Endothelial cell of umbilical vein (primary cell): ENCODE measurements at regions not wholly inside any gene's neighbourhood (a gene's known extent, or its start where the extent isn't known, plus 50 kb on each side); places are given as distances from the start of the nearest gene placed in this dataset.

ENCODE experiments used
- BruUV-seq: library from RNA; stranded (reverse); fragments of 400-500 nt; replicated peaks from 2 replicates; lab custom pipeline; 2021; lab: Mats Ljungman, UMichigan
- CTCF ChIA-PET: fragments of 300-600, 350-600 bp; sonication (Branson Sonifier 250); formaldehyde crosslinking; loops from one replicate; lab custom pipeline; 2021; ENCODE audit warnings: antibody characterized with exemption, inconsistent platforms; lab: Charles Lee
- POLR2A ChIA-PET: fragments of 300-600, 350-600 bp; sonication (Branson Sonifier 250); formaldehyde crosslinking; loops from one replicate; lab custom pipeline; 2021; ENCODE audit warnings: antibody characterized with exemption, inconsistent platforms; lab: Charles Lee
- DNase-seq: peaks from one replicate; pipeline ENCODE4 v3.0.0-alpha.2; 2011; ENCODE audit warnings: low read depth, low spot score
- FAIRE-seq: peaks from 2 replicates; lab custom pipeline; 2011; peaks lifted over from hg19 to GRCh38; lab: Jason Lieb, UNC
- H2AFZ ChIP-seq: 2 replicates; pipeline ENCODE4 v1.6.0; 2012; ENCODE audit warnings: low read depth, low read length, control low read depth, inconsistent platforms
- H3K27ac ChIP-seq: 2 replicates; pipeline ENCODE4 v1.5.1; 2011; ENCODE audit warnings: low read depth, mild to moderate bottlenecking, control low read depth, low read length, moderate library complexity; ENCODE audit not compliant: insufficient read depth
- H3K27me3 ChIP-seq, 2 experiments: 2 replicates each; pipeline versions ENCODE4 v1.6.0 to v1.6.1; 2011; ENCODE audit warnings: low read length in 2 of 2, mixed read lengths in 1 of 2; ENCODE audit not compliant: control insufficient read depth in 2 of 2, insufficient read depth in 2 of 2
- H3K36me3 ChIP-seq, 2 experiments: 2 replicates in 1 of 2; 3 replicates in 1 of 2; pipeline ENCODE4 v1.5.1; 2011; ENCODE audit warnings: low read length in 2 of 2, mild to moderate bottlenecking in 1 of 2, moderate library complexity in 1 of 2; ENCODE audit not compliant: control insufficient read depth in 2 of 2, insufficient read depth in 2 of 2; ENCODE audit errors: extremely low read depth in 1 of 2
- H3K4me1 ChIP-seq: 3 replicates; pipeline ENCODE4 v1.5.1; 2011; ENCODE audit warnings: mild to moderate bottlenecking, low read length; ENCODE audit not compliant: control insufficient read depth, insufficient read depth; ENCODE audit errors: extremely low read depth
- H3K4me2 ChIP-seq: 2 replicates; pipeline ENCODE4 v1.6.1; 2011; ENCODE audit warnings: low read length, control low read depth, mixed read lengths; ENCODE audit not compliant: insufficient read depth
- H3K4me3 ChIP-seq, 3 experiments: fragments of 200-600 bp in 1 of 3; sonication (generic), shearing (Covaris generic) in 1 of 3; replicated peaks in 1 of 3; 2 replicates each; pipeline ENCODE4 v1.5.1; 2011 to 2016; ENCODE audit warnings: control low read depth in 3 of 3, low read length in 3 of 3, mild to moderate bottlenecking in 2 of 3, inconsistent platforms in 1 of 3, low read depth in 1 of 3, moderate library complexity in 1 of 3; ENCODE audit not compliant: insufficient read depth in 1 of 3
- H3K79me2 ChIP-seq: 2 replicates; pipeline ENCODE4 v1.6.0; 2012; ENCODE audit warnings: low read length, inconsistent platforms; ENCODE audit not compliant: control insufficient read depth, insufficient read depth
- H3K9ac ChIP-seq: replicated peaks from 2 replicates; pipeline ENCODE3; 2011; ENCODE audit warnings: low read length, control low read depth; ENCODE audit not compliant: insufficient read depth; ENCODE audit errors: extremely low read depth
- H3K9me1 ChIP-seq: replicated peaks from 3 replicates; pipeline ENCODE4 v1.6.0; 2011; ENCODE audit warnings: mild to moderate bottlenecking, low read length; ENCODE audit not compliant: control insufficient read depth, insufficient read depth; ENCODE audit errors: extremely low read depth
- H3K9me3 ChIP-seq: replicated peaks from 2 replicates; pipeline ENCODE4 v1.5.1; 2012; ENCODE audit warnings: low read length, inconsistent platforms; ENCODE audit not compliant: control insufficient read depth, insufficient read depth
- H4K20me1 ChIP-seq: replicated peaks from 2 replicates; pipeline ENCODE3; 2011; ENCODE audit warnings: mild to moderate bottlenecking, low read length; ENCODE audit not compliant: control insufficient read depth, insufficient read depth; ENCODE audit errors: extremely low read depth
- CTCF ChIP-seq, 2 donors: IDR thresholded peaks; 1 replicate in 1 of 2; 2 replicates in 1 of 2; pipeline ENCODE4 v1.5.1; 2011; ENCODE audit warnings: low read length in 2 of 2, mild to moderate bottlenecking in 2 of 2, moderate library complexity in 2 of 2, control low read depth in 1 of 2, inconsistent platforms in 1 of 2, low read depth in 1 of 2; ENCODE audit not compliant: insufficient read depth in 1 of 2; ENCODE audit errors: extremely low read depth in 1 of 2
- EZH2 ChIP-seq: IDR thresholded peaks from 2 replicates; pipeline ENCODE4 v1.6.1; 2012; ENCODE audit warnings: borderline replicate concordance, low read depth, mild to moderate bottlenecking, moderate library complexity, low read length, inconsistent platforms; ENCODE audit not compliant: severe bottlenecking
- FOS ChIP-seq: IDR thresholded peaks from 2 replicates; pipeline ENCODE4 v1.6.1; 2011; ENCODE audit warnings: mild to moderate bottlenecking, low read length, moderate library complexity, borderline replicate concordance; ENCODE audit not compliant: insufficient read depth
- GATA2 ChIP-seq: IDR thresholded peaks from 2 replicates; pipeline ENCODE4 v1.7.0; 2011; ENCODE audit warnings: low read depth, mild to moderate bottlenecking, moderate library complexity, mixed read lengths, low read length; ENCODE audit not compliant: insufficient read length, insufficient read depth
- JUN ChIP-seq: IDR thresholded peaks from 2 replicates; pipeline ENCODE4 v1.6.1; 2011; ENCODE audit warnings: borderline replicate concordance, low read depth; ENCODE audit not compliant: insufficient read length, insufficient read depth
- MAX ChIP-seq: IDR thresholded peaks from 2 replicates; pipeline ENCODE4 v1.6.1; 2011; ENCODE audit not compliant: insufficient read depth, insufficient read length
- MYC ChIP-seq: IDR thresholded peaks from one replicate; pipeline ENCODE4 v1.6.1; 2011; ENCODE audit warnings: mild to moderate bottlenecking, low read depth, low read length
- POLR2A ChIP-seq: IDR thresholded peaks from 2 replicates; pipeline ENCODE4 v1.6.1; 2012; ENCODE audit warnings: low read depth, mild to moderate bottlenecking, control low read depth, low read length
- dilution Hi-C: fragments of 300-500 bp; cut with MboI; formaldehyde crosslinking; loops from one replicate; pipeline ENCODE4 v1.15.0; 2019; ENCODE audit warnings: low sequenced_read_pairs; ENCODE audit not compliant: extremely low pct_ligation_motif_present
- intact Hi-C: fragments of 100-400 bp; cut with micrococcal nuclease; formaldehyde crosslinking; loops from one replicate; pipeline ENCODE4 v1.10.0; 2022

- Histone ChIP-seq H3K36me3 (no peaks in the 10 kb centered on the region), H3K4me2 (no peak overlapping the region), H3K9me3 (no peaks in the 10 kb centered on the region), H3K79me2 (no peaks in the 10 kb centered on the region), H4K20me1 (no peaks in the 10 kb centered on the region), H3K4me1 (no peaks in the 10 kb centered on the region), H2AFZ (no peak overlapping the region), H3K9ac (no peak overlapping the region), H3K27ac (no peak overlapping the region), H3K27me3 (no peaks in the 10 kb centered on the region), H3K4me3 (no peak overlapping the region), H3K9me1 (no peaks in the 10 kb centered on the region)
- dilution Hi-C loops (no loop called here), intact Hi-C loops (no loop called here)
- POLR2A ChIA-PET: no interaction called here
- no peak for DNase-seq
- BruUV-seq: no TSS peak
- CTCF ChIA-PET: interaction anchor here (1.2 to 2.6 kb wide), 2 partner anchors 10 to 11 kb away, joined by 4 to 10 read pairs; no protein-coding TSS in a partner anchor
- no peak for FAIRE-seq
- TF ChIP-seq MYC (no peak), MAX (no peak), CTCF (IDR thresholded peaks at IDR 0.05; ENCODE audit: extremely low read depth in 1 of 2, insufficient read depth in 1 of 2, low read depth in 1 of 2, low read length in 2 of 2) (no peak), JUN (no peak), EZH2 (no peak), POLR2A (no peak), GATA2 (no peak), FOS (no peak)
These were observed 796.9 kb upstream of the MBL2 start for GRCh38 chr10:53569455-53569854.
